Inferior parietal cortex (tissue), 1 donor: ENCODE measurements at regions not wholly inside any gene's neighbourhood (a gene's known extent, or its start where the extent isn't known, plus 50 kb on each side); places are given as distances from the start of the nearest gene placed in this dataset.

ENCODE experiments used
- DNase-seq: peaks from one replicate; pipeline ENCODE4 v3.0.0-alpha.2; 2016; ENCODE audit errors: extremely low spot score

GRCh38 chr2:21428754-21429153, 305.0 kb downstream of the TDRD15 start:
- no peak for DNase-seq

GRCh38 chr2:21429747-21430146, 306.0 kb downstream of the TDRD15 start:
- no peak for DNase-seq

GRCh38 chr2:21431078-21431477, 307.3 kb downstream of the TDRD15 start:
- no peak for DNase-seq

- no peak for DNase-seq
These were observed 315.2 kb downstream of the TDRD15 start for GRCh38 chr2:21438949-21439348.

- DNase-seq: no peak
These were observed 317.7 kb downstream of the TDRD15 start for GRCh38 chr2:21441442-21441841.

- no peak for DNase-seq
These were observed 319.8 kb downstream of the TDRD15 start for GRCh38 chr2:21443494-21444105.

- no peak for DNase-seq
These were observed 326.1 kb downstream of the TDRD15 start for GRCh38 chr2:21449881-21450280.

- DNase-seq: no peak
These were observed 327.6 kb downstream of the TDRD15 start for GRCh38 chr2:21451403-21451802.

- no peak for DNase-seq
These were observed 328.5 kb downstream of the TDRD15 start for GRCh38 chr2:21452263-21452662.

GRCh38 chr2:21452678-21453077, 328.9 kb downstream of the TDRD15 start:
- DNase-seq: no peak

GRCh38 chr2:21453723-21454450, 330.1 kb downstream of the TDRD15 start:
- no peak for DNase-seq

GRCh38 chr2:21454839-21455238, 331.1 kb downstream of the TDRD15 start:
- no peak for DNase-seq

GRCh38 chr2:21461754-21462240, 338.0 kb downstream of the TDRD15 start:
- no peak for DNase-seq

GRCh38 chr2:21466341-21466927, 342.7 kb downstream of the TDRD15 start:
- no peak for DNase-seq

GRCh38 chr2:21467280-21467818, 343.6 kb downstream of the TDRD15 start:
- DNase-seq: no peak

- no peak for DNase-seq
These were observed 344.1 kb downstream of the TDRD15 start for GRCh38 chr2:21467910-21468309.

- no peak for DNase-seq
These were observed 344.9 kb downstream of the TDRD15 start for GRCh38 chr2:21468624-21469023.

- DNase-seq: no peak
These were observed 345.4 kb downstream of the TDRD15 start for GRCh38 chr2:21469158-21469557.

GRCh38 chr2:21469564-21469963, 345.8 kb downstream of the TDRD15 start:
- DNase-seq: no peak

GRCh38 chr2:21480162-21480561, 356.4 kb downstream of the TDRD15 start:
- DNase-seq: no peak

- no peak for DNase-seq
These were observed 360.9 kb downstream of the TDRD15 start for GRCh38 chr2:21484643-21485042.

- DNase-seq: no peak
These were observed 362.7 kb downstream of the TDRD15 start for GRCh38 chr2:21486445-21486844.

GRCh38 chr2:21489080-21489479, 365.3 kb downstream of the TDRD15 start:
- DNase-seq: no peak
